HFFc6 (cell line): ENCODE measurements at regions not wholly inside any gene's neighbourhood (a gene's known extent, or its start where the extent isn't known, plus 50 kb on each side); places are given as distances from the start of the nearest gene placed in this dataset.

Experiments
- DNase-seq: peaks from one replicate; pipeline ENCODE4 v3.0.0-alpha.2; 2018
- H3K27ac Mint-ChIP-seq: 2 replicates; pipeline ENCODE4 v1.8.0; 2020; ENCODE audit warnings: mild to moderate bottlenecking, mixed read lengths
- H3K27me3 Mint-ChIP-seq: 2 replicates; pipeline ENCODE4 v1.8.0; 2021; ENCODE audit warnings: mild to moderate bottlenecking, moderate library complexity, mixed read lengths; ENCODE audit not compliant: insufficient read depth
- H3K36me3 Mint-ChIP-seq: 2 replicates; pipeline ENCODE4 v1.8.0; 2021; ENCODE audit warnings: low read depth, mixed read lengths
- H3K4me1 Mint-ChIP-seq: 2 replicates; pipeline ENCODE4 v1.8.0; 2020; ENCODE audit warnings: low read depth, mixed read lengths
- H3K4me3 Mint-ChIP-seq: 2 replicates; pipeline ENCODE4 v1.8.0; 2020; ENCODE audit warnings: mild to moderate bottlenecking, moderate library complexity, mixed read lengths
- H3K9me3 Mint-ChIP-seq: 2 replicates; pipeline ENCODE4 v1.8.0; 2020; ENCODE audit warnings: mild to moderate bottlenecking, mixed read lengths
- TF ChIP-seq, protein P1 (sequence below): fragments of 200-600 bp; sonication (generic); IDR thresholded peaks from 2 replicates; pipeline ENCODE4 v1.5.0; 2021; ENCODE audit warnings: antibody characterized with exemption, mild to moderate bottlenecking

GRCh38 chr19:27890696-27891095 is 1322.3 kb downstream of the UQCRFS1 start:
- Mint-ChIP-seq H3K9me3 (peaks cover 76% of the 10 kb centered on the region), H3K27ac (no peak overlapping the region), H3K4me3 (no peak overlapping the region), H3K27me3 (no peaks in the 10 kb centered on the region), H3K36me3 (peaks cover 7% of the 10 kb centered on the region; the same call in 1 of the 2 replicates), H3K4me1 (no peaks in the 10 kb centered on the region)
- no peak for DNase-seq
- TF ChIP-seq, protein P1, sequence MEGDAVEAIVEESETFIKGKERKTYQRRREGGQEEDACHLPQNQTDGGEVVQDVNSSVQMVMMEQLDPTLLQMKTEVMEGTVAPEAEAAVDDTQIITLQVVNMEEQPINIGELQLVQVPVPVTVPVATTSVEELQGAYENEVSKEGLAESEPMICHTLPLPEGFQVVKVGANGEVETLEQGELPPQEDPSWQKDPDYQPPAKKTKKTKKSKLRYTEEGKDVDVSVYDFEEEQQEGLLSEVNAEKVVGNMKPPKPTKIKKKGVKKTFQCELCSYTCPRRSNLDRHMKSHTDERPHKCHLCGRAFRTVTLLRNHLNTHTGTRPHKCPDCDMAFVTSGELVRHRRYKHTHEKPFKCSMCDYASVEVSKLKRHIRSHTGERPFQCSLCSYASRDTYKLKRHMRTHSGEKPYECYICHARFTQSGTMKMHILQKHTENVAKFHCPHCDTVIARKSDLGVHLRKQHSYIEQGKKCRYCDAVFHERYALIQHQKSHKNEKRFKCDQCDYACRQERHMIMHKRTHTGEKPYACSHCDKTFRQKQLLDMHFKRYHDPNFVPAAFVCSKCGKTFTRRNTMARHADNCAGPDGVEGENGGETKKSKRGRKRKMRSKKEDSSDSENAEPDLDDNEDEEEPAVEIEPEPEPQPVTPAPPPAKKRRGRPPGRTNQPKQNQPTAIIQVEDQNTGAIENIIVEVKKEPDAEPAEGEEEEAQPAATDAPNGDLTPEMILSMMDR = no peak

GRCh38 chr19:27890206-27890605 is 1322.7 kb downstream of the UQCRFS1 start:
- no peak for DNase-seq
- Mint-ChIP-seq H3K9me3 (peaks cover 72% of the 10 kb centered on the region), H3K36me3 (peaks cover 7% of the 10 kb centered on the region; the same call in 1 of the 2 replicates)

GRCh38 chr19:27889156-27889555 is 1323.8 kb downstream of the UQCRFS1 start:
- no peak overlapping the region for H3K27ac Mint-ChIP-seq
- no peak overlapping the region for H3K4me3 Mint-ChIP-seq
- H3K4me1 Mint-ChIP-seq = no peaks in the 10 kb centered on the region
- H3K36me3 Mint-ChIP-seq = 0 out of 2 replicates have a peak, but pooled peaks cover under 1% of the 10 kb centered on the region
- H3K27me3 Mint-ChIP-seq = no peaks in the 10 kb centered on the region; the same call in 1 of the 2 replicates
- DNase-seq = no peak
- TF ChIP-seq, protein P1 = no peak
- peaks cover 61% of the 10 kb centered on the region for H3K9me3 Mint-ChIP-seq

More at GRCh38 chr19:27890206-27890605, 1322.7 kb downstream of the UQCRFS1 start:
- TF ChIP-seq, protein P1 = no peak
- Mint-ChIP-seq H3K27ac (no peak overlapping the region), H3K4me3 (no peak overlapping the region), H3K4me1 (no peaks in the 10 kb centered on the region), H3K27me3 (no peaks in the 10 kb centered on the region; the same call in 1 of the 2 replicates)

DNA sequence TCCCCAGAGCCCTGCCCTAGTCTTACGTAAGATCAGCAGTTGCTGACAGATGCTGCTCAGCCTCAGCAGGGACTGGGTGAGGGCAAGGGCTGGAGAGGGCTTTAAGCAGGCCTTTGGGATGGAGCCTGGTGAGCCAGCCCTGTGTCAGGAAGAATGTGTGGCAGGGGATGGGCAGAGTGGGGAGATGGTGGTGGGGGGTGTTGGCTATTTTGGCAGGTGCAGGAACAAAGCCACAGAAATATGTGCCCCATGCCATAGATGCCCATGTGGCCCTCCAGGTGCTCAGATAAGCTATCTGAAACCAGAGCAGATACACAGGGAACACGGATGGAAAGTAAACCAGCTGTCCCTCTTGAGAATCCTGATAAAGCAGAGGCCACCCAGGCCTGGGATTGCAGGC is 1325.0 kb downstream of the UQCRFS1 start:
- no peaks in the 10 kb centered on the region; the same call in 1 of the 2 replicates for H3K27me3 Mint-ChIP-seq
- no peak for DNase-seq
- TF ChIP-seq, protein P1 = no peak
- peaks cover 57% of the 10 kb centered on the region for H3K9me3 Mint-ChIP-seq
- no peaks in the 10 kb centered on the region for H3K4me1 Mint-ChIP-seq
- H3K36me3 Mint-ChIP-seq = no peaks in the 10 kb centered on the region
- no peak overlapping the region for H3K27ac Mint-ChIP-seq
- H3K4me3 Mint-ChIP-seq = no peak overlapping the region

DNA sequence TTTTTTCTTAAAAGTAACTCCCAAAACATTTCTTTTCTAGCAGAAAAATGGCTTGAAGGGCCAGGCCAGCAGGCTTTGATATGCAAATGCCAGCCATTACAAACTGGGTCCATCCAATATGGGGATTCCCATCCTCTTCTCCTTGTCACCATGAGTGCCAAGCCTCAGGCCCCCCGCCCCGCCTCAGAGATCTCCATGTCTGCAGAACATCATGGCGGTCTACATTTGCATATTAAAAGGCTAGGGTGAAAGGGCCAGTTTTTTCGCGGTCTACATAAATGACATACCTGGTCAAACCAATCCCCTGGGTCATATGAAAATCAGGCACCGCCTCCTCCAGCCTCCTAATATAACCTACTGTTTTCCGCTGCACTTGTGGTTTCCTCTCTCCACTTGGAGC is 1327.6 kb downstream of the UQCRFS1 start:
- DNase-seq = no peak
- no peak overlapping the region for H3K4me3 Mint-ChIP-seq
- H3K36me3 Mint-ChIP-seq = no peaks in the 10 kb centered on the region
- H3K27me3 Mint-ChIP-seq = no peaks in the 10 kb centered on the region; the same call in 1 of the 2 replicates
- H3K9me3 Mint-ChIP-seq = peaks cover 59% of the 10 kb centered on the region
- TF ChIP-seq, protein P1 = no peak
- no peak overlapping the region for H3K27ac Mint-ChIP-seq
- H3K4me1 Mint-ChIP-seq = no peaks in the 10 kb centered on the region

GRCh38 chr19:27884376-27884775 is 1328.6 kb downstream of the UQCRFS1 start:
- Mint-ChIP-seq H3K36me3 (no peaks in the 10 kb centered on the region), H3K9me3 (peaks cover 53% of the 10 kb centered on the region), H3K27ac (no peak overlapping the region), H3K4me1 (no peaks in the 10 kb centered on the region), H3K4me3 (no peak overlapping the region), H3K27me3 (no peaks in the 10 kb centered on the region; the same call in 1 of the 2 replicates)
- DNase-seq = no peak
- TF ChIP-seq, protein P1 = no peak
